Stimulated activated naive CD8-positive, alpha-beta T cell treated with anti-CD3 and anti-CD28 coated beads, Interleukin-15, amount 100 ng/mL, for 72 hours (primary cell): ENCODE measurements at regions not wholly inside any gene's neighbourhood (a gene's known extent, or its start where the extent isn't known, plus 50 kb on each side); places are given as distances from the start of the nearest gene placed in this dataset.
"Not testable (repeated sequence)": the region's sequence is repeated elsewhere in the genome, so short reads cannot be mapped to it uniquely, and the experiment has no call there.

Experiments
- ATAC-seq: fragments of 150-1000 bp; cut with Tn5 transposase; 2 replicates; pipeline ENCODE4 v1.10.0; 2021; ENCODE audit warnings: mild to moderate bottlenecking, moderate library complexity
- DNase-seq, 2 donors: peaks; one replicate each; pipeline ENCODE4 v3.0.0; 2021 to 2022
- H3K27ac Mint-ChIP-seq, 2 donors: one replicate each; pipeline ENCODE4 v1.8.0; 2022; ENCODE audit warnings: mild to moderate bottlenecking in 2 of 2, mixed read lengths in 2 of 2, moderate library complexity in 2 of 2
- H3K27me3 Mint-ChIP-seq: one replicate; pipeline ENCODE4 v1.8.0; 2022; ENCODE audit warnings: mixed read lengths
- H3K4me1 Mint-ChIP-seq: one replicate; pipeline ENCODE4 v1.8.0; 2022; ENCODE audit warnings: mild to moderate bottlenecking, mixed read lengths
- H3K4me3 Mint-ChIP-seq, 2 donors: one replicate each; pipeline ENCODE4 v1.8.0; 2022; ENCODE audit warnings: mild to moderate bottlenecking in 2 of 2, mixed read lengths in 2 of 2, moderate library complexity in 1 of 2
- H3K9me3 Mint-ChIP-seq, 2 donors: one replicate each; pipeline ENCODE4 v1.8.0; 2022; ENCODE audit warnings: mixed read lengths in 2 of 2

DNA sequence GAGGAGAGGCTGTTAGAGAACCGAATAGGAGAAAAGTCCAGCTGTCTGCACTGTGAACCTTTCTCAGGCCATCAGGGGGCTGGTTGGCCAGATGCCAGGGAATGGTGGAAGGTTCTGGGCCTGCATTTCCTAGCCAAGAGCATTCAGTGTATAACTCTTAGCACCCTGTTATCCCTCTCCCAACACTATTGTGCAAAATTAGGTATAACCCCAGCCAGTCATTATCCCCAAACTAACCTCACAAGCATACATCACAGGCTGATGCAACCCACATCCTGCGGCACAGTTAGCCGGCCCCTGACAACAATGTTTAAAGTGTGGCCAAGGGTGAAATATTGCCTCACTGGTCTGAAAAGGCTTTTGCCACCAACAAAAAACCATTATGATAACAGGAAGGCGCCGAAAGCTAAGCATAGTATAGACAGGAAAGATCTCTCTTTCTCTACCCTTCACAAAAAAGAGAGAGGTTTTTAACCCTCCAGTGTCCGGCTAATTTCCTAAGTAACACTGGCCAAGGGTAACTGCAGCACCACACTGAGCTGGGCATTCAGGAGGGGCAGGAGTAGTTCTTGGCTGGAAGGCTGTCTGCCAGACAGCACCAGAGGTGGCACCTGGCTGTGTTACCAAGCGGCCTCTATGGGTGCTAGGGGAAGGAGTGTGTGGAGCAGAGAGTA is 77.3 kb upstream of the BCAR3 start:
- ATAC-seq (peak; percentile 98), DNase-seq (peak; percentile 36 to 74)

DNA sequence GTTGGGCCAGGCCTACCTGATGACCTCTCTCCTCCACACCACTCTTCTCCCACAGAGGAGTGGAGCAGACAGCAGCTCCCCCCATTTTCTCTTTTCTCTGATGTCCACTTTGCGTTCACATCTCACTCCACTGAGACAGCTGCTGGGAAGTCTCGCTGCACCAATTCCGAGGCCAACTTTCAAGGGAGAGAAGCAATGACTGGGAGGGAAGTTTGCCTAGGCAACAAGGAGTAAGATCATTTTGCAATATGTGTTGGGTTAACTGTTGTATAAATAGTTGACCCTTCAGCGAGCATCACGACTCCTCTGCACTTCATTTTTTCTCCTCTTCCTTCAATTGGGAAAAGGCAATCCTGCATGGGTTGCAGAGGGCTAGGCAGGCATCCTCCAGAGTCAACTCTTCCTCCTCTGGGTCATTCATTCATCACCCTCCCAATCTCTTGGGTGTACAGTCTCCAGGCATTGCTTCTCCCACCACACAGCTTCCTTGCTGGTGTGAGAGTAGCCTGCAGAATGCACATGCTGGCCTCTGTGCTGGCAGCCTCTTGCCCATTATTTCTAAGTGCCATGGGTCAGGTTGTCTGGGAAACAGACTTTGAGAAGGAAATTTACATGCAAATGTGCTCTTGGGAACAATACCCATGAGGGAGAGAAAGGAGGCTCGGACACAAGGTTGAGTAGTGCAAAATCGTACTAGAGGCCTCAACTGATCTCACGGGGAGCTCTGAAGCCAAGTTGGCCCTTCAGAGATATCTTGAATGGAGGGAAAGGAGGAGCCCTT is 75.8 kb upstream of the BCAR3 start:
- DNase-seq: no peak
- Mint-ChIP-seq H3K27ac (peak overlapping the region; percentile 2 to 83), H3K9me3 (peaks cover 0 to 13% of the 10 kb centered on the region in 2 donors), H3K27me3 (no peaks in the 10 kb centered on the region), H3K4me1 (peaks cover 16% of the 10 kb centered on the region), H3K4me3 (no peak overlapping the region)
- ATAC-seq: no peak

More for the DNA sequence above, 77.3 kb upstream of the BCAR3 start:
- H3K4me3 Mint-ChIP-seq: peak overlapping the region; percentile 26 to 27
- H3K27me3 Mint-ChIP-seq: no peaks in the 10 kb centered on the region
- H3K9me3 Mint-ChIP-seq: peaks cover 0 to 13% of the 10 kb centered on the region in 2 donors
- H3K4me1 Mint-ChIP-seq: peaks cover 18% of the 10 kb centered on the region
- H3K27ac Mint-ChIP-seq: peak overlapping the region; percentile 94 to 95

DNA sequence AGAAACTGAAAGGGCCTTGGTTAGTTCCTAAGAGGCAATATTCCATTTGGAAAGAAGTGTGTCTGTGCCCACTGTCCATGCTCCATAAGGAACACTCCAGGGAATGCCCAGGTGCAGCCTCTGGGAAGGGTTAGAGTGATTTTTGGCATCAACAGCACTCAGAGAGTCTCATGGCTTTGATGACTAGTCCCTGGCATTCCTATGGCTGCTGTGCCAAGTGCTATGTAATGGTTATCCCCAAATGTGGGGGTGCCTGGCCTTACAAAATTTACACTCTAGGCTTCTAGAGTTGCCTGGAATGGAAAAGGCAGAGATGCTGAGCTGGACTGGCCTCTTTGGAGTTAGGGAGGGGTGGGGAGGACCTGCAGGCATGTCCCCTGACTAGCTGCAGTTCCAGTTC is 75.0 kb upstream of the BCAR3 start:
- no peak for DNase-seq
- no peak overlapping the region for H3K4me3 Mint-ChIP-seq
- H3K27ac Mint-ChIP-seq: peak overlapping the region in 1 of 2 donors; percentile 13

DNA sequence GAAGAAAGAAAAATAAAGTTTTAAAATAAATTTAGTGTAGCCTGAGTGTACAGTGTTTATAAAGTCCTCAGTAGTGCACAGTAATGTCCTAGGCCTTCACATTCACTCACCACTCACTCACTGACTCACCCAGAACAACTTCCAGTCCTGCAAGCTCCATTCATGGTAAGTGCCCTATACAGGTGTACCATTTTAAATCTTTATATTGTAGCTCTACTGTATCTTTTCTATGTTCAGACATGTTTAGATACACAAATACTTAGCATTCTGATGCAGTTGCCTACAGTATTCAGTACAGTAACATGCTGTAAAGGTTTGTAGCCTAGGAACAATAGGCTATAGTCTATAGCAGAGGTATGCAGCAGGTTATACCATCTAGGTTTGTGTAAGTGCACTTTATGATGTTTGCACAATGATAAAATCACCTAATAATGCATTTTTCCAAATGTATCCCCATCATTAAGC is 73.6 kb upstream of the BCAR3 start:
- H3K4me3 Mint-ChIP-seq, ATAC-seq, H3K9me3 Mint-ChIP-seq, H3K27ac Mint-ChIP-seq, DNase-seq: not testable (repeated sequence)
- peaks cover 11% of the 10 kb centered on the region for H3K27me3 Mint-ChIP-seq
- peaks cover 37% of the 10 kb centered on the region for H3K4me1 Mint-ChIP-seq

More for the DNA sequence above, 75.0 kb upstream of the BCAR3 start:
- H3K9me3 Mint-ChIP-seq: peaks cover 0 to 13% of the 10 kb centered on the region in 2 donors
- peaks cover 6% of the 10 kb centered on the region for H3K27me3 Mint-ChIP-seq
- ATAC-seq: no peak
- peaks cover 23% of the 10 kb centered on the region for H3K4me1 Mint-ChIP-seq

DNA sequence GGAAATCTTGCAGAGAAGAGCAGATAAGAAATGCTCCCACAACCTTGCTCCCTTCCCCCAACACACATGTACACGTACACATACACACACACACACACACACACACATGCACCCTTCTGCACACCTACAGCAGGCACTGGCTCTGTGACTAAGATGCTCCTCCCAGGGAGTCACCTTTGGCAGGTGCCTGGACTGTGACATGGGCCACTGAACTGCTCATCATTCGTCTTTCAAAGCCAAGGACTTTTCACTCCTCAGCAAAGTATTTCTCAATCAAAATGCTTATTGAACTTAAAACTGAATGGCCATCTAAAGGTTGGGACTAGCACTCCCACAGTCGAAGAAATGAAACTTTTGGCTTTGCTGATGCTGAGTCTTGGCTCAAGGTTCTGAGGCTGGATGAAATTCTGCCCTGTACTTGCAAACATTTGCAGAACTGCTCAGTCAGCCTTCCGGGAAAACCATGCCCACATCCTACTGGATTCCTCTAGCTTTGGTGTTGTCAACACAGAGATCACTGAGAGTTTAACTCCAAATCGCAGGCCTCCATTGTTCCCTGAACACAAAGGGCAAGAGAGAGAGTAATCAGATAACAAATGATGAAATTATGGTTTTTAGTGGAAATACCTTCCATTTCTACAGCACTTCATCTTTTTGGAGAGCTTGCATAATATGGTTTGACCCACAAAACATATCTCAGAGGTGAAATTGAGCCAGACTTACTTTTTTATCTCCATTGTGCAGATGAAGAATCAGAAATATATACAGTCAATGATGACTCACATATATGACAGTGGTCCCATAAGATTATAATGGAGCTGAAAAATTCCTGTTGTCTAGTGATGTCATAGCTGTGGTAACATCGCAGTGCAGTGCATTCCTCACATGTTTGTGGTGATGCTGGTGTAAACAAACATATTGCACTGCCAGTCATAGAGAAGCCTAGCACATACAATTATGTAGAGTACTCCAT is 72.4 kb upstream of the BCAR3 start:
- DNase-seq: no peak
- no peak overlapping the region for H3K27ac Mint-ChIP-seq
- H3K4me1 Mint-ChIP-seq: peaks cover 41% of the 10 kb centered on the region

DNA sequence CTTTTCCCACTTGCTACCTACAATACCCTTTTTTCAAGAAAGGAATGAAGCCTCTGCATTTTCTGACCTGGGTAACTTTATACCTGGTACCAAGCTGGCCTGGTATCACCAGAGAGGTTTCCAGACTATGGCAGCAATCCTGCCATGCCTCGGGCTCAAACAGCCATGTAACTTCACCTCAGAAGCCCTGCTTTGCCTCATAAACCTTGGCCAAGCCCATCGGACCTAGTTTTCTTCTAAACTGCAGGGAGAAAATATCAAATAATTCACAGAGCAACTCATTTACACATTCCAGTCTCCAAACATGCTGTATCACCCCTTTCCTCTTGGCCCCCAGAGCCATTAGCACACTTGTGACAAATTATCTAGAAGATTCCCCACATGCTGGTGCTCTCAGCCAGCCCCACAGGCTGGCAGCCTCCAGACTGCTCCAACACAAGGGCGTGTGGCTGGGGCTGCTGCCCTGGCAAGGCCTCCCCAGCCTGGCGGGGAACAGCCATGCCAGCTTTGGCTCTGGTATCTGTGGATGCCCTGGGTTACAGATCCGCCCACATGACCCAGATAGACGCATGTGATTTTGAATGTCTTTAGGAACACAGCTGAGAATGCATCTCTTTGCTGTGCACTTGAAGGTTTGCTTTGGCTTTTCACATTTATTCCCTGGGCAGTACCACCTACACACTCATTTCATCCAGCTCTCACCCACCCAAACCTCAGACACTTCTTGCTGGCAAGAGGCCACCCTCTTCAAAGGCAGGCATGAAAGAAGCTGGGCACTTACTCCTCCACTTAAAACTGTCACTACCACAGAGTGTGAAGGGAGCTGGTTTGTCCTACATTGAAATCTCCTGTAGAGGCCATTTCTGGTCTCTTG is 70.0 kb upstream of the BCAR3 start:
- Mint-ChIP-seq H3K27me3 (peaks cover 11% of the 10 kb centered on the region), H3K4me3 (peak overlapping the region in 1 of 2 donors; percentile 33), H3K27ac (peak overlapping the region; percentile 66), H3K9me3 (peaks cover 9 to 12% of the 10 kb centered on the region in 2 donors), H3K4me1 (peaks cover 33% of the 10 kb centered on the region)
- ATAC-seq: peak; percentile 75
- no peak for DNase-seq

More for the DNA sequence above, 72.4 kb upstream of the BCAR3 start:
- Mint-ChIP-seq H3K4me3 (no peak overlapping the region), H3K9me3 (no peaks in the 10 kb centered on the region), H3K27me3 (peaks cover 11% of the 10 kb centered on the region)
- no peak for ATAC-seq

DNA sequence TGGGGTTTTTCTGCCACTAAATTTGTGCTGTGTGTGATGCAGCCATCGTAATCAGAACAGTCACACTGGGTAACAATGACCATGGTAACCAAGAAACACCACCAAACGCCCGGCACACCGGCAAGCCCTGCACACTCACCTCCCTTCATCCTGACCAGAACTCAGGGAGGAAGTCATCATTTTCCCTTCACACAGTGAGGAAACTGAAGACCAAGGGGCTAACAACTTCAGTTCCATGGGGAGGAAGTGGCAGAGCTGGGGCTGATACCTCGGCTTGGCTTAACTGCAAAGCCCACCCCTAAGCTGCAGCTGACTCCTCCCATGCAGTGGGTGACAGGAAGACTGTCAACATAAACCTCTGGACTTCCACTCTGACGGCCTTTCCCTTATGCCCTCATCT is 69.3 kb upstream of the BCAR3 start:
- H3K4me3 Mint-ChIP-seq: no peak overlapping the region
- no peak for DNase-seq
- peaks cover 11 to 14% of the 10 kb centered on the region in 2 donors for H3K9me3 Mint-ChIP-seq
- H3K4me1 Mint-ChIP-seq: peaks cover 36% of the 10 kb centered on the region
- ATAC-seq: peak; percentile 41
- peak overlapping the region; percentile 42 to 66 for H3K27ac Mint-ChIP-seq
- H3K27me3 Mint-ChIP-seq: peaks cover 11% of the 10 kb centered on the region

DNA sequence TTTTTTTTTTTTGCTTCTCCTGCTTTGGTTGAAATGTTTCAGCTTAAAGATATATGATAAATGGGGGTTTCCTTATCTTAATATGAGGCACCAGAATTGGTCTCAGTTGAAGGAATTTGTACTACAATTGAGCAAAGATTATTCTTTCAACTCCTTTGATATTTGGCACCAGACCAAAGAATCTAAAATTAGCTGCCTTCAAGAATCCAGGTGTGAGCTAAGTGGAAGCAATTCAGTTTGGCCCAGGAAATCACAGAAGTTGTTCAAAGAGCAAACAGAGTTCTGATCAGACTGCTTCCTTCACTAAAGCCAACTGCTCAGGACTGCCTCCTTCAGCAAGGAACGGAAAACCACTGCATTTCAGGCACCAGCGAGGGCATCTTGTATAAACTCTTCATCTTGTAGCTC is 68.3 kb upstream of the BCAR3 start:
- no peak for DNase-seq
- H3K9me3 Mint-ChIP-seq: peaks cover 11 to 14% of the 10 kb centered on the region in 2 donors
- peaks cover 46% of the 10 kb centered on the region for H3K4me1 Mint-ChIP-seq
- peak overlapping the region in 1 of 2 donors; percentile 29 for H3K4me3 Mint-ChIP-seq
- H3K27ac Mint-ChIP-seq: no peak overlapping the region
- H3K27me3 Mint-ChIP-seq: peaks cover 11% of the 10 kb centered on the region
- ATAC-seq: no peak

DNA sequence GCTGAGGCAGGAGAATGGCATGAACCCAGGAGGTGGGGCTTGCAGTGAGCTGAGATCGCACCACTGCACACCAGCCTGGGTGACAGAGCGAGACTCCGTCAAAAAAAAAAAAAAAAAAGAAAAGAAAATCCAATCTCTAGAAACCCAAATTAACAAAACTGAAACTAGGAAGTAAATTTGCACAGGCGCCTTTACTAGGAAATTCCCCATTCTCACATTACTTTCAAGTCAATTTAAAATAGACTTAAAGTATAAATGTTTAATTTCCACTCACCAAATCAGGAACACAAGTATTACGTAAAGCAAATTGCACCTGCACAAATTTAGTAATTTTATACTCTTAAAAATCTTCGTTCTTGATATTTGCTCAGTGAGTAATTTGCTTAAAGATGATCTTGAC is 67.8 kb upstream of the BCAR3 start:
- Mint-ChIP-seq H3K27me3 (peaks cover 11% of the 10 kb centered on the region), H3K27ac (no peak overlapping the region), H3K4me1 (peaks cover 50% of the 10 kb centered on the region), H3K4me3 (peak overlapping the region in 1 of 2 donors; percentile 29), H3K9me3 (peaks cover 11 to 14% of the 10 kb centered on the region in 2 donors)
- DNase-seq (no peak), ATAC-seq (no peak)

DNA sequence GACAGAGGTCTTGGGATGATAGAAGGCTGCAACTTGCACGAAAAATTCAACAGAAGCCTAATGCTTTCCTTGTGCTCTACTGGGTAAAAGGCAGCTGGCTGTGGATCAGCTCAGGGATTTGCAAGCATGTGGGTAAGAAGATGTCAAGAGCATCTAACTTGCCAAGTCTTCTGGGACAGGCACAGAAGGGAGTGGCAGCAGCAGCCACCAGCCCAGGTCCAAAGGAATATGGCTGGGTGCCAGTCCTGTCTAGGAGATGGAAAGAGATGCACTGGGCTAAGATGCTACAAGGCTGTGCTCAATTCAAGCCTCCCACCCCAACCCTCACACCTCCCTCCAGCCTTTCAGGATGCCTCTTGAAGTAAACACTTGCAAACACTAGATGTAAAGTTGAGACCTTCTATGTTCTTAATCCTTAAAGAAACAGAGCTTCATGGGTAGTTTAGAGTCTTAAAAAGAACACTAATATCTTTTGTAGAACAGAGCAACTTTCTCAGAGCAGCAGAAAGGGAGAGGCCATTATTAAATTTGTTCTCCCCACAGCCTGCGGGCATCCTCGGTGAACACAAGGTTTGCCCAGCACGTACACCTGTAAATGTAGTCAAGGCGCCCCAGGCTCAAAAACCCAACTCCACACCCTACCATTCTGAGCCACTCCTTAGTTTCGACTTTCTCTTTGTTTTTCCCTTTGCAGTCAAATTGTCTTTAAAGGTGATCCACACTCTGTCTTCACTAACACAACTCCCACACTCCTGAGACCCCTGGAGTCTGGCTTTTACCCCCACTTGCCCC is 64.6 kb upstream of the BCAR3 start:
- Mint-ChIP-seq H3K27ac (no peak overlapping the region), H3K4me1 (peaks cover 43% of the 10 kb centered on the region), H3K9me3 (peaks cover 11 to 14% of the 10 kb centered on the region in 2 donors), H3K27me3 (no peaks in the 10 kb centered on the region), H3K4me3 (no peak overlapping the region)
- no peak for DNase-seq
- no peak for ATAC-seq

DNA sequence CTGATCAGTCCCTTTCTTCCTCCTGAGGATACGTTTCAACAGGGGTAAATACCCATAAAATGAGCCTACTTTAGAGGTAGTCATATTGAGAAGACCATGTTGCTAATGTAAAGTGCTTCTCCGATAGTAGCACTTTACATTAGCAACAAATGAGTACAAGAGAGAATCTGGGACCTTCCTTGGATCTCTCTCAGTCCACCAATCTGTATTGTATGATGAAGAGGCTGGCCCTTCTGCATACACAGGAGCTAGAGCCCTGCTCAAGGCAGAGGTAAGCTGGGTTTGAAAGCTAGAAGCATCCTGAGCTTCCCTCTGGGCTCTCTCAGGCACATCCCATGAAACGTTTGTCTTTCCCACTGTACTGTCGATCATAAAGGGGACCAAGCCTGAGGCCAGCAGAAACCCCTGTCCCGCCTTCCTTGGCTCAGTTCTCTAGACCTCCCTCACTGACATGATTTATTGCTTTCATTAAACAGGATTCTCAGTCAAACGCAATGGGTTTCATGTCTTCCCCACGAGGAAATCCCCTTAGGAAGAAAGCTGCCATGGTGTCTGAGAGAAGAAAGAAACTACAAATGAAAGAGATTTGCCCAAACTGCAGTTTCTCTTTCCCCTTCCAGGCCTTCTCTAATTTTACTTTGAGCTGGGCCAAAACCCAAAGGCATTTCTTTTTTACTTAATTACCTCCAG is 62.8 kb upstream of the BCAR3 start:
- DNase-seq (peak in 1 of 2 donors; percentile 24), ATAC-seq (peak; percentile 86)

DNA sequence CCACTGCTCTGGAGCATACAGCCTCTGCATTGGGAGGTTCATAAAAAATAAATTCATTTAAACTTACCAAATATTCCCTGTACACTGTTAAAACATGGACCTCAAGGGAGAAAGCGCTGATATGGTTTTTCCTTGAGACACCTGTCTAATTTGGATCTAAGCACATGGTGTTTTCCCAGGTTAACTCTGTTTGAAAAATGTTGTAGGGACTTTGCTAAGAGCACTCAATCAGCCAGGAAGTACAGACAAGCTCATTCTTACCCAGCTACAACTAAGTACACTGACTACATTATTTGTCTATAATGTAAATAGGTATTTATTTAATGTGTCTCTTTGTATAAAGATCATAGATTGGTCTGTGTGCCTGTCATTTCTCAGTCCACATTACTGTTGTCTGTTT is 61.8 kb upstream of the BCAR3 start:
- ATAC-seq: no peak
- H3K9me3 Mint-ChIP-seq: peaks cover 11 to 14% of the 10 kb centered on the region in 2 donors
- DNase-seq: no peak
- H3K27me3 Mint-ChIP-seq: no peaks in the 10 kb centered on the region
- peaks cover 22% of the 10 kb centered on the region for H3K4me1 Mint-ChIP-seq
- H3K27ac Mint-ChIP-seq: no peak overlapping the region
- no peak overlapping the region for H3K4me3 Mint-ChIP-seq

More for the DNA sequence above, 62.8 kb upstream of the BCAR3 start:
- Mint-ChIP-seq H3K9me3 (peaks cover 11 to 14% of the 10 kb centered on the region in 2 donors), H3K27me3 (no peaks in the 10 kb centered on the region), H3K4me3 (peak overlapping the region in 1 of 2 donors; percentile 24), H3K27ac (no peak overlapping the region), H3K4me1 (peaks cover 25% of the 10 kb centered on the region)

DNA sequence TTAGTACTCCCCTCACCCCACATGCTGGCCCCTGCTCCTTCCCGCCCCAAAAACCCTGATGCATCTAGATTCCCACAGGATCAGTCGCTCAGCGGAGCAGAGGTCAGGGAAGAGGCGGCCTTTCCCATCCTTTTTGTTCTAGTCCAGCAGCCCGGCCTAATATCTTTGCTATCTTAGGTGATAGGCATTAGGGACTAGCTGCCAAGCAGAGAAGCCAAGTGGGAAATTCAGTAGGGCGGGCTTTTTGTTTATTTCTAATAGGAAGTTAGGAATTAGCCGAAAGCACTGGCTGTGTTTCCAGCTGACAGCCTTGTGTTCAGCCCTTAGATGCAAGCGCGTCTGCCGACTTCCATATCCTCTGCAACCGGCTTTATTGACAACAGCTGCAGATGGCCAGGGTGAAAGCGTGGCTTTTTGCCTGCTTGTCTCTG is 59.0 kb upstream of the BCAR3 start:
- Mint-ChIP-seq H3K4me1 (peaks cover 15% of the 10 kb centered on the region), H3K27me3 (no peaks in the 10 kb centered on the region), H3K9me3 (no peaks in the 10 kb centered on the region), H3K27ac (no peak overlapping the region), H3K4me3 (no peak overlapping the region)
- no peak for ATAC-seq
- no peak for DNase-seq
